Erythroblast (primary cell): ENCODE measurements at regions not wholly inside any gene's neighbourhood (a gene's known extent, or its start where the extent isn't known, plus 50 kb on each side); places are given as distances from the start of the nearest gene placed in this dataset.
"Not testable (repeated sequence)": the region's sequence is repeated elsewhere in the genome, so short reads cannot be mapped to it uniquely, and the experiment has no call there.

Experiments used
- DNase-seq, 2 experiments: peaks; one replicate each; lab custom pipeline; 2025; lab: John Stamatoyannopoulos, UW
- GATA1 ChIP-seq: IDR thresholded peaks from 2 replicates; pipeline ENCODE4 v1.6.1; 2011; ENCODE audit warnings: low read depth, mild to moderate bottlenecking, control low read depth, low read length, moderate library complexity
- POLR2A ChIP-seq: IDR thresholded peaks from 2 replicates; pipeline ENCODE4 v1.6.1; 2011; ENCODE audit warnings: mild to moderate bottlenecking, low read length

DNA sequence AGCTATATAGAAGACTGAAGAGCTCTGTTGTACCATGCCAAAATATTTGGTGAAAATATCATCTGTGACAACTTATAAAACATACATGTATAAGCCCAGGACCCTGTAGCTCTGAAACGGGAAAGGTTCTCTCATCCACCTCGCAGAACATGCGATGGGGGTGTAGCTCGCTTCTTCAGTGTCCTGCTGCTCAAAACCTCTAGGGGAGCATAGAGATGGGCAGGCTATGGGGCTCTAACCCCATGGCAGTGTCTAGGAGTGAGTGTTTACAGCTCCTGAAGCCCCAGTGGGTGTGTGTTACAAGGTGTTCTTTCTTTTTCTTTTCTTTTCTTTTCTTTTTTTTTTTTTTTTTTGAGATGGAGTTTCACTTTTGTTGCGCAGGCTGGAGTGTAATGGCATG lies 505.2 kb upstream of the SYNCRIP start:
- DNase-seq: no peak
- TF ChIP-seq GATA1 (no peak), POLR2A (no peak)

DNA sequence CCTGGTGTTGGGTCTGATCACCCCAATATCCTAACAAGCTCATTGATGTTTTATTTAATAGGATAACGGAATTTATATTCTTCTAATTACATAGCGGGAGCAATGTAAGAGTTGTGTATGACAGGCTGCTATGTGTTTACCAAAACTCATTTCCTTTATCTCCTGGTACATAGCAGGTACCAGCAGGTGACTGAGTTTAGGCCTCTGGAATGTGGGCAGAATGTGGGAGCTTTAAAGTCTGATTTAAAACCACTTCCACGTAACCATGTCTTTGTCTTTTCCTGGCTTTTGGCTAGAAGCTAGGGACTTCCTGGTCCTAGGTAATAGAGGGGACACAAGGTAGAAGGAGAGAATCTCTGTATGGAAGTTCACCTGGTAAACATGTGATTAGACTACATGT lies 504.6 kb upstream of the SYNCRIP start:
- no peak for TF ChIP-seq GATA1
- TF ChIP-seq POLR2A: no peak
- DNase-seq: no peak

DNA sequence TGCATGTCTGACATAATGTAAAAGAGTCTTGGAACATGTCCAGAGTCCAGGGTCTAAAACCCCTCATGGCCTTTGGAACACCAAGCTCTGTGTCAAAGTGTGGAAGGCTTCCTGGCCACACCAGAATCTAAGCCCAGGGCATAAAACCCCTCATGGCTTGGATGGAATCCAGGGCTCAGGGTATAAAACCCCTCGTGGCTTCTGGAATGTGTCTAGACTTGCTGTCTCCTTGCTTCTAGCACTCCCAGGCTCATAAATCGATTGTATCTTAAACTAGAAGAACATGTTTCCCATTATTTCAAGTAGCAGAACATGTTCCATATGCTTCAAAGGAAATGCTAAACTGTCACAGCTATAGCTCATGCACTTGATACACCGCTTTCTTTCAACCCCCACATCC lies 504.1 kb upstream of the SYNCRIP start:
- not testable (repeated sequence) for DNase-seq

DNA sequence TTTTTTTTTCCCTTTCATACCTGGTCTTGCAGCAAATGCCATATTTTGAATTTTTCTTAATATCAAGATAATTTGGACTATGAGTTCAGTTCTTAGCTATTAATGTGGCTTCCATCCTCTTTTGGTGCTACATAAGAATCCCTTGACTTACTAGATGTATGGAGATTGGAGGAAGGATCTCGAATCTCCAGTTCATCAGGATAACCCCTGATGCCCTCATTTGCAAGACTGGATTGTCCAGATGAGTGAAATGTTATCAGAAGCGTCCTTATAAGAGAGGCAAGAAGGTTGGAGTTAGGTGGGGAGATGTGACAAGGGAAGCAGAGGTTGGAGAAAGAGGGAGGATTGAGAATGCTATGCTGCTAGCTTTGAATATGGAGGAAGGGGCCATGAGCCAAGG lies 499.6 kb upstream of the SYNCRIP start:
- TF ChIP-seq POLR2A (no peak), GATA1 (no peak)

DNA sequence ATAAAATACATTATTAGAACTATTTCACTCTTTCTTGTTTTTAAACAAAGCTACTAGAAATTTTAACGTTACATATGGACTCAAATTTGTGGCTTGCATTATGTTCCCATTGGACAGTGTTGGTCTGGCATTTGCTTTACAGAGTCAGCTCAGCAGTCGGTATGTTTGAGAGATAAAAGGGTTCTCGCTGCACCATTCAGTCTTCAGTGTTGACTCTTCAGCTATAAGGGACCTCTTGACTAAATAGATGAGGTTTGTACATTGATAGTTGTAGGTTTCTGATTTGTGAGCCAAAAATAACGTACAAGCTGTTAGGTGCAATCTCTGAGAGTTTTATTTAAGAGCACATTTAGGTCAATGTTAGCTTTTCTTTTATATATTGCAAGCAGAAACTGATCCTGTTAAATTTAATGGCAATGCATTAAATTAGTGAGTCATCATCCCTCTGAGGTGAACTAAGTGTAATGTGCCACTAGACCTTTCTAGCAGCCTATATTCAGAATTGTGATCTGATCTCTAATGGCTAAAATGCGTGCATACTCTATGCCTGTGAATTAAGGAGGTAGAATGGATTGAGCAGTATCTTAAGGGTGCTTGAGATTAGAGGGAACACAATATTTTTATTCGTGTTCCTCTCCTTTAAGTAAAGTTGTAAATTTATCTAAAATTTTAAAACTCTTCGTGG lies 485.6 kb upstream of the SYNCRIP start:
- TF ChIP-seq GATA1: no peak
- TF ChIP-seq POLR2A: no peak
- DNase-seq: no peak

More for the DNA sequence above, 499.6 kb upstream of the SYNCRIP start:
- no peak for DNase-seq

- DNase-seq: no peak
- TF ChIP-seq POLR2A (no peak), GATA1 (no peak)
Observed at GRCh38 chr6:86122086-86122485, 479.4 kb upstream of the SYNCRIP start.

- no peak for TF ChIP-seq POLR2A
- TF ChIP-seq GATA1: no peak
- DNase-seq: no peak
Observed at GRCh38 chr6:86118271-86118670, 475.6 kb upstream of the SYNCRIP start.

GRCh38 chr6:86107985-86108384 lies 465.3 kb upstream of the SYNCRIP start:
- no peak for DNase-seq
- TF ChIP-seq GATA1: no peak
- no peak for TF ChIP-seq POLR2A

DNA sequence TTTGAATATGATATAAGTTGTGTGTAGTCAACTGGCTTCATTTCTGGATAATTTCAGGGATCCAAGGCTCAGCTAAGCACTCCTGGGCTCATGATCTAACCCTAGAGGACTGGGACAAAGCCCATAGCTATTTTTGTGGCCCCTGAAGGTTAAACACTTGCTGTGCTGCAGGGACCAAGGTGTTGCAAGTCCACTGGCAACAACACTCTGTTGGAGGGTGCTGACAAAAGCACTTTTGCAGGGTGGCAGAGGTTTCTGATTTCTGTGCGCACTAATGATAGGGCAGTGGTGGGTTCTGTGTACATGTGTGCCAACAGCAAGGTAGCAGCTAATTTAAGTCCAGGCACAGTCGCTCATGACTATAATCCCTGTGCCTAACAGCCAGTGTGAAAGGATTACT lies 445.3 kb upstream of the SYNCRIP start:
- no peak for DNase-seq

DNA sequence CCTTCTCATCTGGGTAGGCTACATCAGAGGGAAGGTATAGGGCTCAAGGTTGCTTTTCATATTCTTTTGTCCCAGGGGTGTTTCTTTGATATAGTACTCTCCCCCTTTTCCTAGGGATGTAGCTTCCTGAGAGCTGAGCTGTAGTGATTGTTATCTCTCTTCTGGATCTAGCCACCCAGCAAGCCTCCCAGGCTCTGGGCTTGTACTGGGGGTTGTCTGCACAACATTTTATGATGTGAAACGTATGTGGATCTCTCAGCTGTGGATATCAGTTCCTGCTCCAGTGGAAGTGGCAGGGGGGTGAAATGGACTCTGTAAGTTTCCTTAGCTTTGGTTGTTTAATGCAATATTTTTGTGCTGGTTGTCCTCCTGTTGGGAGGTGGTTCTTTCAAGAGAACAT lies 437.3 kb upstream of the SYNCRIP start:
- TF ChIP-seq POLR2A (no peak), GATA1 (no peak)

More for the DNA sequence above, 445.3 kb upstream of the SYNCRIP start:
- TF ChIP-seq POLR2A: no peak
- no peak for TF ChIP-seq GATA1

GRCh38 chr6:86070151-86070550 lies 427.5 kb upstream of the SYNCRIP start:
- DNase-seq: no peak
- TF ChIP-seq GATA1: no peak
- TF ChIP-seq POLR2A: no peak

More for the DNA sequence above, 437.3 kb upstream of the SYNCRIP start:
- DNase-seq: no peak

DNA sequence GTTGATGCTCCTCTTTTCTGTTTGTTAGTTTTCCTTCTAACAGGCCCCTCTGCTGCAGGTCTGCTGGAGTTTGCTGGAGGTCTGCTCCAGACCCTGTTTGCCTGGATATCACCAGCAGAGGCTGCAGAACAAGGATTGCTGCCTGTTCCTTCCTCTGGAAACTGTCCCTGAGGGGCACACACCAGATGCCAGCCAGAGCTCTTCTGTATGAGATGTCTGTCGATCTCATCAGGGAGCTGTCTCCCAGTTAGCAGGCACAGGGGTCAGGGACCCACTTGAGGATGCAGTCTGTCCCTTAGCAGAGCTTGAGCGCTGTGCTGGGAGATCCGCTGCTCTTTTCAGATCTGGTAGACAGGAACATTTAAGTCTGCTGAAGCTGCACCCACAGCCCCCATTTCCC lies 422.3 kb upstream of the SYNCRIP start:
- DNase-seq: not testable (repeated sequence)

GRCh38 chr6:86057293-86057980 lies 414.8 kb upstream of the SYNCRIP start:
- not testable (repeated sequence) for DNase-seq

- TF ChIP-seq POLR2A (no peak), GATA1 (no peak)
- DNase-seq: no peak
Observed at GRCh38 chr6:86045038-86045437, 402.4 kb upstream of the SYNCRIP start.

GRCh38 chr6:86042214-86042613 lies 399.5 kb upstream of the SYNCRIP start:
- DNase-seq: no peak
- TF ChIP-seq POLR2A: no peak
- no peak for TF ChIP-seq GATA1
